ENCODE measurements at regions not wholly inside any gene's neighbourhood (a gene's known extent, or its start where the extent isn't known, plus 50 kb on each side); places are given as distances from the start of the nearest gene placed in this dataset.

GRCh38 chr4:141783770-141784169 lies 147.4 kb downstream of the IL15 start:
- no peak for DNase-seq

- DNase-seq: no peak
These were observed 150.6 kb downstream of the IL15 start for GRCh38 chr4:141786946-141787345.

- no peak for DNase-seq
These were observed 152.0 kb downstream of the IL15 start for GRCh38 chr4:141788169-141788915.

GRCh38 chr4:141789716-141790115 lies 153.3 kb downstream of the IL15 start:
- DNase-seq: no peak

GRCh38 chr4:141792164-141792563 lies 155.8 kb downstream of the IL15 start:
- no peak for DNase-seq

GRCh38 chr4:141797966-141798365 lies 161.6 kb downstream of the IL15 start:
- DNase-seq: no peak

- DNase-seq: no peak
These were observed 165.2 kb downstream of the IL15 start for GRCh38 chr4:141801558-141801957.

- no peak for DNase-seq
These were observed 165.9 kb downstream of the IL15 start for GRCh38 chr4:141802333-141802732.

- DNase-seq: no peak
These were observed 168.5 kb downstream of the IL15 start for GRCh38 chr4:141804836-141805235.

GRCh38 chr4:141807103-141807891 lies 170.9 kb downstream of the IL15 start:
- no peak for DNase-seq

- no peak for DNase-seq
These were observed 173.8 kb downstream of the IL15 start for GRCh38 chr4:141810038-141810711.

GRCh38 chr4:141810712-141811375 lies 174.5 kb downstream of the IL15 start:
- DNase-seq: no peak

- no peak for DNase-seq
These were observed 175.8 kb downstream of the IL15 start for GRCh38 chr4:141812158-141812557.

- DNase-seq: no peak
These were observed 178.1 kb downstream of the IL15 start for GRCh38 chr4:141814499-141814898.

GRCh38 chr4:141815646-141816045 lies 179.3 kb downstream of the IL15 start:
- DNase-seq: no peak

- no peak for DNase-seq
These were observed 189.9 kb downstream of the IL15 start for GRCh38 chr4:141826260-141826659.

- DNase-seq: no peak
These were observed 196.8 kb downstream of the IL15 start for GRCh38 chr4:141833209-141833608.

- no peak for DNase-seq
These were observed 204.1 kb downstream of the IL15 start for GRCh38 chr4:141840299-141840986.

GRCh38 chr4:141843136-141843535 lies 206.8 kb downstream of the IL15 start:
- DNase-seq: no peak

- DNase-seq: no peak
These were observed 209.5 kb downstream of the IL15 start for GRCh38 chr4:141845901-141846300.

- no peak for DNase-seq
These were observed 213.0 kb downstream of the IL15 start for GRCh38 chr4:141849367-141849766.

- DNase-seq: no peak
These were observed 213.4 kb downstream of the IL15 start for GRCh38 chr4:141849778-141850177.
